HEK293 (cell line): ENCODE measurements at regions not wholly inside any gene's neighbourhood (a gene's known extent, or its start where the extent isn't known, plus 50 kb on each side); places are given as distances from the start of the nearest gene placed in this dataset.

ENCODE experiments used
- CTCF ChIP-seq: fragments of 450-650 bp; formaldehyde crosslinking; IDR thresholded peaks from 2 replicates; pipeline ENCODE4 v1.5.1; 2016; ENCODE audit warnings: missing biosample characterization, missing genetic modification characterization
- ELK4 ChIP-seq: IDR thresholded peaks from 2 replicates; pipeline ENCODE4 v1.6.1; 2011; ENCODE audit warnings: mild to moderate bottlenecking, low read depth, low read length, borderline replicate concordance
- KLF1 ChIP-seq: fragments of 450-650 bp; formaldehyde crosslinking; IDR thresholded peaks from 2 replicates; pipeline ENCODE4 v1.5.1; 2016; ENCODE audit warnings: missing biosample characterization, missing genetic modification characterization
- KLF9 ChIP-seq: fragments of 450-650 bp; formaldehyde crosslinking; IDR thresholded peaks from 2 replicates; pipeline ENCODE4 v1.5.1; 2016; ENCODE audit warnings: missing biosample characterization, missing genetic modification characterization, low read depth
- SCRT2 ChIP-seq: fragments of 450-650 bp; formaldehyde crosslinking; IDR thresholded peaks from 2 replicates; pipeline ENCODE4 v1.5.1; 2016; ENCODE audit warnings: missing biosample characterization, missing genetic modification characterization
- YY1 ChIP-seq: fragments of 450-650 bp; formaldehyde crosslinking; IDR thresholded peaks from 2 replicates; pipeline ENCODE4 v1.5.1; 2018; ENCODE audit warnings: missing biosample characterization, missing genetic modification characterization
- ZFP41 ChIP-seq: fragments of 450-650 bp; formaldehyde crosslinking; IDR thresholded peaks from 2 replicates; pipeline ENCODE4 v1.5.1; 2016; ENCODE audit warnings: missing biosample characterization, missing genetic modification characterization, borderline replicate concordance
- ZIC2 ChIP-seq: fragments of 450-650 bp; formaldehyde crosslinking; IDR thresholded peaks from 2 replicates; pipeline ENCODE4 v1.5.1; 2016; ENCODE audit warnings: missing biosample characterization, missing genetic modification characterization
- ZNF239 ChIP-seq: fragments of 450-650 bp; formaldehyde crosslinking; IDR thresholded peaks from 2 replicates; pipeline ENCODE4 v1.5.1; 2016; ENCODE audit warnings: missing biosample characterization, missing genetic modification characterization
- ZNF24 ChIP-seq: fragments of 450-650 bp; formaldehyde crosslinking; IDR thresholded peaks from 2 replicates; pipeline ENCODE4 v1.5.1; 2016; ENCODE audit warnings: missing biosample characterization, missing genetic modification characterization
- ZNF692 ChIP-seq: fragments of 450-650 bp; formaldehyde crosslinking; IDR thresholded peaks from 2 replicates; pipeline ENCODE4 v1.5.1; 2016; ENCODE audit warnings: missing biosample characterization, missing genetic modification characterization

- TF ChIP-seq ZNF692 (tag by site-specific recombination): no peak
- TF ChIP-seq CTCF: no peak
- no peak for TF ChIP-seq KLF9
- no peak for TF ChIP-seq ZNF24 (tag by site-specific recombination)
- TF ChIP-seq ELK4: no peak
- TF ChIP-seq ZNF239 (tag by site-specific recombination): no peak
- TF ChIP-seq ZIC2 (tag by site-specific recombination): no peak
- no peak for TF ChIP-seq SCRT2 (tag by site-specific recombination)
- no peak for TF ChIP-seq YY1 (tag by site-specific recombination)
- no peak for TF ChIP-seq ZFP41 (tag by site-specific recombination)
- TF ChIP-seq KLF1: no peak
Measured at GRCh38 chr1:103959565-103959964, 209.9 kb downstream of the AMY1C start.
